RPMI8226 (cell line): ENCODE measurements at regions not wholly inside any gene's neighbourhood (a gene's known extent, or its start where the extent isn't known, plus 50 kb on each side); places are given as distances from the start of the nearest gene placed in this dataset.

Experiments used
- DNase-seq: peaks from one replicate; pipeline ENCODE4 v3.0.0-alpha.2; 2015

DNA sequence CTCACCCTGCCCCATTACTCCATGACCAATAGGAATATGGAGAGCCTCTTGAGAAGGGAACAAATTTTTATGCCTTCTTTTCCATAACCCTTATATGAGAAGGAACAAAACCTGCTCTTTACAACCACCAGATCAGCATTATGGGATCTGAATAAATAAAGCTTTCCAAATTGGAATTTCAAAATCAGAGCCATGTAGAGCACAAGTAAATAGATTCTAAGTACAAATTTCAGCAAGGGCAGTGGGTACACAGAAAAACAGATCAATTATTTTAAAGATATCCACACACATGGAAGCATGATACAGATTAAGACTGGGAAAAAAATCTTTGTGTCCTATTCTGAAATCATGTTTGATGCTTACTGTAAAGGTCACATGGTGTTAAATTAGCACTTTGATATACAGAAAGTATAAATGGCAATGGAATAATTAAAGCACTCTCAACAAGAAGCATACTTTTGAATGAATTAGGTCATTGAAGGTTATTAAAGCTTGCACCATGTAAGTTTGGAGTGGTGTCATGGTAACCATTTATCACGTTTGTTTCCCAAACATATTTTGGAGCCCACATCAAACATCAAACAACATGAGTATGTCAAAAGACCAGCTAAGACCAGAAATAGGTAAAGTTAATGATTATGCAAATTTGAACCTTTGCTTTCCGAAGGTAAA, 75.9 kb upstream of the AVPR1A start:
- no peak for DNase-seq

DNA sequence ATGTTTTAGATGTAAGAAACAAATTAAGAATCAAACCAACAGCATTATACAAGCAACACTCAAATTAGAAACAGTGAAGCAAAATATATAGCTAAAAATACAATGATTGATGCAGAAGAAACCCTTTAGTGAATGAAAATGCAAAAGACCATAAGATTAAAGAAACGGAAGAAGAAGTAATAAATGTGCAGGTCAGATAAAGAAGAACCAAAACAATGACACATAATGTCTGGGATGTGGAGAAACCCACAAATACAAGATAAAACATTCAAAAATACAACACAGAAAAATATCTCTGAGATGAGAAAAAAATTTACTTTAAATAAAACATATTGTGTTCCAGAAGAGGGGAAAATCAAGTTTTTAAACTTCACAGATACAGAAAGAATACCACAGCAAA, 73.4 kb upstream of the AVPR1A start:
- no peak for DNase-seq

DNA sequence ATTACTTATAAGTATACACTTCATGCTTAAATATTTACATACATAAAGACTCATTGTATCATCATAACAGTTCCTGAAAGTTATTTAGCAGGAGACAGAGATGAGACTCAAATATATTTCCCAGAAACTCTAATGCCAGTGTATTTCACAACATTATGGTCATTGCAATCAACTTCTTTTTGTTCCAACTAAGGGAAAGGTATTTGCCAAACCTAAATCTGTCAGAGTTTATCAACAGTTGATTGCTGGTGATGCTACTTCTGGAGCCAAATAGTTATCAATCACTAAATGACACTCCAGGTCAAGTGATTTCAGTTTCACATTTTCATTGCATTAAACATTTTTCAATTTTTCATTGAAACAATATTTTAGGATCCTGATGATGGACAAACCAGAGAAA, 72.1 kb upstream of the AVPR1A start:
- DNase-seq: no peak

DNA sequence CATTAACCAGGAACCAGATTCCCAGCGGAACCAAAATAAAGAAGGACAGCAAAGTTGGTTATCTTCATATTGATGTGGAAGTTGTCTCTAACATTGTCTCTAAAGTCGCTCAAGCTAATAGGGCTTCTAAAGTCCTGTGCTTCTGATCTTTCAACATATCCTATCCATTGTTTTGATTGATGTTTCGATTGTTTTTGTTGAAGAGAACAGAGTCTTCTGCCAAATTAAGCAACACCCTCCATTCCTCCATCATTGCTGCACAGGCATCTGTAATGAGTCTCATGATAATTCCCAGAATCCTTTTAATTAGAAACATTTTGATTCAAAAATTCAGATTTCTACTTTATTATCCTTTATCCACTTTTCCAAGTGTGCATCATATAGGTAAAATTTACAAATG, 71.6 kb upstream of the AVPR1A start:
- DNase-seq: no peak

DNA sequence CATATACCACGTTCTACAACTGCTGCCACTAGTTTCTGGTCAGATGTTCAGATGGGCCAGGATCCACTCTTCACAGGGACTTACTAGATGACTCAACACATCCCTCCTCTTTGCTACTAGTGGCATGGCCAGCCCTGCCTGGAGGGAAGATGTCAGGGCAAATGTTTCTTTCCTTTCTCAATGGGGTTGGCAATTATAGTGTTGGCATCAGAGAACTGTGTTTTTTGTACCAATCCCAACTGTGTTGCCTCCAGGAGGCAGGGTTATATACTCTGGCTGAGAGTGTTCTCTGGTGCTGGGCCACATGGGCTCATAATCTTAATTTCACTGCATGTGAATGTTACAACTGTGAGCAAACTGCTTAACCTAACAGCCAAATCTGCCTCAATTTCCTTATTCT, 69.9 kb upstream of the AVPR1A start:
- DNase-seq: no peak

DNA sequence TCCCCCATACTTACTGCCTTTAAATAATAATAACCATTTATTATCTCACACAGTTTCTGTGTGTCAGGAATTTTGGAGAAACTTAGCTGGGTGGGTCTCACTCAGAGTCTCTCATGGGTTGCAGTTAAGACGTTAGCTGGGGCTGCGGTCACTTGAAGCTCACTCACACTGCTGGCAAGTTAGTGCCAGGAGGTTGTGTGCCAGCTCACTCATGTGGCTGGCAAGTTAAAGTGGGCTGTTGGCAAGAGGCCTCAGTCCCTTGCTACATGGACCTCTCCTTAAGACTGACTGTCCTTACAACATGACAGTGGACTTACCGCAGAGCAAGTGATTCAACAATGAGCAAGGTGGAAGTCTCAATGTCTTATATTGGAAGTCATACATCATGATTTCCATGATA, 61.3 kb upstream of the AVPR1A start:
- no peak for DNase-seq

DNA sequence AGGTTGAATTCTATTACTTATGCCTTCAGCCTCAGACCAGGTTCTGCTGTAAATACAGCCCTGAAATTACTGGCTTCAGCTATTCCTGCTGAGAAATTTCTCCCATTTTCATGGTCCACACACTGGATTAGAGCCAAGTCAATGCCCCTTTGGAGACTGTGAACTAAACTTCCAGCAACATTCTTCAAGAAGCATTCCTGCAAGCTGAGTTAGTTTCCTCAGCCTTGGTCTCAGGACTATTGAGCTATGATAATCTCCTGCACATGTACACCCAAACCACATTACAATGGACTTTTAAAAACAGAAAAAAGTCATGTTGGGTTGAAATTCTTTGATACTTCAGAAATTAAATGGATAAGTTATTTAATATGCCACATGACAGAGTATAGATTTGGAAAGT, 58.0 kb upstream of the AVPR1A start:
- no peak for DNase-seq

DNA sequence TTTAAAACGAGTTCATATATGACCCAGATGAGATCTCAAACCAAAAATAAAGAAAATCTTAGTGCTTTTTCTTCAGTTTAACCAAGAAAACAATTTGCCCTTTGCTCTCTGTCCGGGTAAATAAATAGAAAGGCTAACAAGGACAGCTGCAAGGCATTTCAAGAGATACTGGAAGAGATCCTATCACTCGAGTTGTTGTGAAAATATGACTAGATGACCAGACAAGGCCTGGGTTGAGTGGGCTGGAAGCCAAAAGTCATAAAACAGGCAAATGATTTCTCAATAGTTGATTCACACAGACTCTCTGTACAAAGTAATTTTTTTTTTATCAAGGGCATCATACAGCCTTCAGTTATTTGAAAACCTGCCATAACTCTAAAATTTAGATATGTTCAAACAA, 55.9 kb upstream of the AVPR1A start:
- DNase-seq: no peak

DNA sequence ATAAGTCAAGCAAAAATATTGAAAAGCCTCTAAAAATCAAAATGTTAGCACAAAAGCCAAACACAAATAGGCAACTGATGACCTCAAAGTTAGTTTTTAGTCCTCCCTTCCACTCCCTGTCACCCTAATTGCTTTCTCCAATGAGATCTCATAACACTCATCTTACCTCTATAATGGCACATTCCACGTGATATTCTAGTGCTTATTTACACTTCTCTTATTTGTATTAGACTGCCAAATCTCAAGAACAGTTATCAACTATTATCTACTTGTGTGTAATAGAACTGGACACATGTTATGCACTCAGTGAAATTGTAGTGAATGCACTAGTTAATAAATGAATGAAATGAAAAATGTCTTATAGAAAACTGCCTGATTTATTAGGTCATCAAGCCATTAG, 55.5 kb upstream of the AVPR1A start:
- no peak for DNase-seq
